GM23338 (cell line): ENCODE measurements at regions not wholly inside any gene's neighbourhood (a gene's known extent, or its start where the extent isn't known, plus 50 kb on each side); places are given as distances from the start of the nearest gene placed in this dataset.

Source experiments
- CREB1 ChIP-seq: fragments of 250-450 bp; sonication (Bioruptor Pico); IDR thresholded peaks from 2 replicates; pipeline ENCODE4 v1.5.0; 2020; ENCODE audit warnings: low read depth, mild to moderate bottlenecking, moderate library complexity
- CTCF ChIP-seq, 2 experiments: fragments of 200-600 bp in 1 of 2; sonication (generic) in 1 of 2; conservative IDR thresholded peaks; 2 replicates each; pipeline versions ENCODE4 v1.5.1 to v1.6.1; 2016 to 2017; ENCODE audit warnings: antibody characterized with exemption in 2 of 2, low read depth in 2 of 2, mild to moderate bottlenecking in 2 of 2, moderate library complexity in 1 of 2
- EZH2phosphoT487 ChIP-seq: fragments of 200-600 bp; sonication (generic); IDR thresholded peaks from one replicate; pipeline ENCODE4 v1.8.1; 2018; ENCODE audit warnings: antibody characterized with exemption; ENCODE audit not compliant: unreplicated experiment
- POLR2AphosphoS5 ChIP-seq: IDR thresholded peaks from 2 replicates; pipeline ENCODE4 v1.6.1; 2016; ENCODE audit warnings: antibody characterized with exemption, low read depth
- ZNF114 ChIP-seq: fragments of 250-450 bp; sonication (Bioruptor Pico); IDR thresholded peaks from 2 replicates; pipeline ENCODE4 v1.5.0; 2020; ENCODE audit warnings: mild to moderate bottlenecking, moderate library complexity

- TF ChIP-seq CTCF (conservative IDR thresholded peaks at IDR 0.05; ENCODE audit: low read depth in 2 of 2) = no peak
- no peak for TF ChIP-seq ZNF114
- TF ChIP-seq EZH2phosphoT487 = no peak
- no peak for TF ChIP-seq POLR2AphosphoS5
- TF ChIP-seq CREB1 (CRISPR knock-in tag) = no peak
These were observed 155.5 kb downstream of the OMA1 start for GRCh38 chr1:58391056-58391455.
